Sigmoid colon (tissue), 4 donors: ENCODE measurements at regions not wholly inside any gene's neighbourhood (a gene's known extent, or its start where the extent isn't known, plus 50 kb on each side); places are given as distances from the start of the nearest gene placed in this dataset.

Source experiments
- EP300 ChIP-seq, 4 donors: sonication (generic); formaldehyde crosslinking; IDR thresholded peaks; one replicate each; pipeline ENCODE4 v1.6.1; 2017; ENCODE audit warnings: antibody characterized with exemption in 4 of 4
- POLR2A ChIP-seq, 2 donors: fragments of 450-650 bp; IDR thresholded peaks; one replicate each; pipeline ENCODE4 v1.6.1; 2016; ENCODE audit warnings: antibody characterized with exemption in 2 of 2, mild to moderate bottlenecking in 2 of 2, moderate library complexity in 2 of 2
- POLR2AphosphoS5 ChIP-seq, 4 donors: sonication (generic); formaldehyde crosslinking; IDR thresholded peaks; one replicate each; pipeline ENCODE4 v1.6.1; 2017; ENCODE audit warnings: antibody characterized with exemption in 4 of 4
- TF ChIP-seq, protein P1 (sequence below), 4 experiments: fragments of 450-650 bp in 3 of 4; fragments of 200-600 bp in 1 of 4; IDR thresholded peaks; one replicate each; pipeline ENCODE4 v1.5.1; 2016 to 2019; ENCODE audit warnings: antibody characterized with exemption in 4 of 4, mild to moderate bottlenecking in 3 of 4, moderate library complexity in 2 of 4

DNA sequence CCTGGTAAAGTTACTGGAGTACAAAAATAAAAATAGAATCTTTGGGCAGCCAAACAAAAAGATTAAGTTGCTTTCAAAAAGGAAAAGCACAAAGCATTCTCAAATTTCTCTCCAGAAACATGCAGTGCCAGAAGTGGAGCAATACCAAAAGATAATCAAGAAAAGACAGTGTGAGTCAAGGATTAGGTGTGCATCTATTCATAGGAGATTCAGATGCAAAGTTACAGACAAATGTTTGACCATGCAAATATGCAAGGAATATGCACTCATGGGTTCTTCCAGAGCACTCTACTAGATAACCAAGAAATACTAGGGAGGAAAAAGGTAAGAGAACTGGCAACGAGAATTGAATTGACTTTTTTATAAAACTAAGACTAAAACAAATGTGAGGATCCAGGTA lies 51.8 kb upstream of the CDH20 start:
- TF ChIP-seq, protein P1, sequence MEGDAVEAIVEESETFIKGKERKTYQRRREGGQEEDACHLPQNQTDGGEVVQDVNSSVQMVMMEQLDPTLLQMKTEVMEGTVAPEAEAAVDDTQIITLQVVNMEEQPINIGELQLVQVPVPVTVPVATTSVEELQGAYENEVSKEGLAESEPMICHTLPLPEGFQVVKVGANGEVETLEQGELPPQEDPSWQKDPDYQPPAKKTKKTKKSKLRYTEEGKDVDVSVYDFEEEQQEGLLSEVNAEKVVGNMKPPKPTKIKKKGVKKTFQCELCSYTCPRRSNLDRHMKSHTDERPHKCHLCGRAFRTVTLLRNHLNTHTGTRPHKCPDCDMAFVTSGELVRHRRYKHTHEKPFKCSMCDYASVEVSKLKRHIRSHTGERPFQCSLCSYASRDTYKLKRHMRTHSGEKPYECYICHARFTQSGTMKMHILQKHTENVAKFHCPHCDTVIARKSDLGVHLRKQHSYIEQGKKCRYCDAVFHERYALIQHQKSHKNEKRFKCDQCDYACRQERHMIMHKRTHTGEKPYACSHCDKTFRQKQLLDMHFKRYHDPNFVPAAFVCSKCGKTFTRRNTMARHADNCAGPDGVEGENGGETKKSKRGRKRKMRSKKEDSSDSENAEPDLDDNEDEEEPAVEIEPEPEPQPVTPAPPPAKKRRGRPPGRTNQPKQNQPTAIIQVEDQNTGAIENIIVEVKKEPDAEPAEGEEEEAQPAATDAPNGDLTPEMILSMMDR (IDR thresholded peaks at IDR 0.05), result no peak
- TF ChIP-seq EP300 (IDR thresholded peaks at IDR 0.05) (no peak), POLR2A (IDR thresholded peaks at IDR 0.05) (no peak), POLR2AphosphoS5 (IDR thresholded peaks at IDR 0.05) (no peak)
